ENCODE measurements at regions not wholly inside any gene's neighbourhood (a gene's known extent, or its start where the extent isn't known, plus 50 kb on each side); places are given as distances from the start of the nearest gene placed in this dataset.

DNA sequence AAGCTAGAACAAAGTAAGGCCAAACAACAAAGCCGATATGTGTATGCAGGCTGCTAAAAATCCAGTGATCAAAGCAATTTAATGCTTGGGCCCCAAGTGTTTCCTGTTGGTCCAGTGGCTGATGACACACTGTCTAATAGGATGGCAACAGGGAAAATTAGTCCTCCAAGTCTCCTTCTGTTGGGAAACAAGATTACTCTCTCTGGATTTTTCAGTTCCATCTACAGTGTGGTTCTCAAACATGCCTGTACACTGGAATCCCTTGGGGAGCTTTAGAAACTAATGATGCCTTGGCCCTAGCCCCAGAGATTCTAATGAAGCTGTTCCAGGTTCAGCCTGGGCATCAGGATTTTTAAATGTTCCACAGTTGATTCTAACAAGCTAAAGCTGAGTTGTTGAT is 198.7 kb downstream of the AHR start:
- Histone ChIP-seq H3K27ac (no peak overlapping the region), H3K4me1 (no peaks in the 10 kb centered on the region), H3K79me2 (no peaks in the 10 kb centered on the region), H2AFZ (no peak overlapping the region), H3K4me2 (ENCODE audit: low read length) (no peak overlapping the region), H3K4me3 (ENCODE audit: low read depth, low read length) (no peak overlapping the region), H3K9me3 (ENCODE audit: control insufficient read depth, low read length) (no peaks in the 10 kb centered on the region), H3K9ac (no peak overlapping the region), H3K36me3 (ENCODE audit: control insufficient read depth, insufficient read depth, low read length) (no peaks in the 10 kb centered on the region), H3K27me3 (ENCODE audit: control insufficient read depth, insufficient read depth, low read length) (no peaks in the 10 kb centered on the region)
- TF ChIP-seq, protein P1, sequence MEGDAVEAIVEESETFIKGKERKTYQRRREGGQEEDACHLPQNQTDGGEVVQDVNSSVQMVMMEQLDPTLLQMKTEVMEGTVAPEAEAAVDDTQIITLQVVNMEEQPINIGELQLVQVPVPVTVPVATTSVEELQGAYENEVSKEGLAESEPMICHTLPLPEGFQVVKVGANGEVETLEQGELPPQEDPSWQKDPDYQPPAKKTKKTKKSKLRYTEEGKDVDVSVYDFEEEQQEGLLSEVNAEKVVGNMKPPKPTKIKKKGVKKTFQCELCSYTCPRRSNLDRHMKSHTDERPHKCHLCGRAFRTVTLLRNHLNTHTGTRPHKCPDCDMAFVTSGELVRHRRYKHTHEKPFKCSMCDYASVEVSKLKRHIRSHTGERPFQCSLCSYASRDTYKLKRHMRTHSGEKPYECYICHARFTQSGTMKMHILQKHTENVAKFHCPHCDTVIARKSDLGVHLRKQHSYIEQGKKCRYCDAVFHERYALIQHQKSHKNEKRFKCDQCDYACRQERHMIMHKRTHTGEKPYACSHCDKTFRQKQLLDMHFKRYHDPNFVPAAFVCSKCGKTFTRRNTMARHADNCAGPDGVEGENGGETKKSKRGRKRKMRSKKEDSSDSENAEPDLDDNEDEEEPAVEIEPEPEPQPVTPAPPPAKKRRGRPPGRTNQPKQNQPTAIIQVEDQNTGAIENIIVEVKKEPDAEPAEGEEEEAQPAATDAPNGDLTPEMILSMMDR (IDR thresholded peaks at IDR 0.05): no peak

DNA sequence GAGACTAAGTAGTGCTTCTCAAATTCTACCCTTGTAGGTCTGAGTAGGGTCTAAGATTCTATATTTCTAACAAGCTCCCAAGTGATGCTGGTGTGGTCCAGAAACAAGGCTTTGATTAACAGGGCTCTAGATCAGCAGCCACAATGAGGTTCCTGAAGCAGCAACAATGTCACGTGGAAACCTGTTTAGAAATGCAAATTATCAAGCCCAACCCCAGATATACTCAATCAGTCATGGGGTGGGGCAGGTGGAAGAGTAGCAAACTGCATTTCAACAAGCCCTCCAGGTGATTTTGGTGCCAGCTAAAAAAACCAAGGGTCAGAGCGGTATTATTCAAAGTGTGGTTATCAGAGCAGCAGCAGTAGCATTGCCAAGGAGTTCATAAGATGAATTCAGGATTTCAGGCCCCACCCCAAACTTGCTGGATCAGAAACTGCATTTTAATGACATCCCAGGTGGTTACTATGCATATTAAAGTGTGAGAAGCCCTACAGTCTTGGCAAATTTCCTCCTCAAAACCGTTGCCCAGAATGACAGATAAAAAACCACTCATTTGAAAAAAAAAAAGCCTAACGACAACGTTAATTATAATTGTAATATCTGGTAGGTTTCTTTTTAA is 199.2 kb downstream of the AHR start:
- no peak overlapping the region for H3K4me2 ChIP-seq (ENCODE audit: low read length)
- no peak overlapping the region for H3K9ac ChIP-seq
- H3K27me3 ChIP-seq (ENCODE audit: control insufficient read depth, insufficient read depth, low read length): no peaks in the 10 kb centered on the region
- TF ChIP-seq, protein P1 (IDR thresholded peaks at IDR 0.05): no peak
- no peaks in the 10 kb centered on the region for H3K36me3 ChIP-seq (ENCODE audit: control insufficient read depth, insufficient read depth, low read length)
- H3K79me2 ChIP-seq: no peaks in the 10 kb centered on the region
- no peak overlapping the region for H3K27ac ChIP-seq
- H2AFZ ChIP-seq: no peak overlapping the region
- H3K4me1 ChIP-seq: no peaks in the 10 kb centered on the region
- no peaks in the 10 kb centered on the region for H3K9me3 ChIP-seq (ENCODE audit: control insufficient read depth, low read length)
- H3K4me3 ChIP-seq (ENCODE audit: low read depth, low read length): no peak overlapping the region

DNA sequence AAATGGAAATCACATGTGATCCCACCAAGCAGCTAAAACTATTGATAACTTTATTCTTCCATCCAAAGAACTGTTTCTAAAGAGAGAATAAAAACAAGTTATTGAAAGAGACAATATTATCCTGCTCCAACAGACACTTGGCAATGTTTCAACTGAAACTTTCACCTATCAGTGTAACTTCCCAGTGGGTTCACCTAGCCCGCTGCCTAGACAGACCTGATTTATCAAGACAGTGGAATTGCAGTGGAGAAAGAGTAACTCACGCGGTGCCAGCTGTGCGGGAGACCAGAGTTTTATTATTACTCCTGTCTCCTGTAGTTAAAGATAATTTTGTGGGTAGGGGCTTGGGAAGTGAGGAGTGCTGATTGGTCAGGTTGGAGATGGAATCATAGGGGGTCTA is 199.8 kb downstream of the AHR start:
- Histone ChIP-seq H3K79me2 (no peaks in the 10 kb centered on the region), H3K36me3 (ENCODE audit: control insufficient read depth, insufficient read depth, low read length) (no peaks in the 10 kb centered on the region), H3K27ac (no peak overlapping the region), H2AFZ (no peak overlapping the region), H3K4me3 (ENCODE audit: low read depth, low read length) (no peak overlapping the region), H3K4me2 (ENCODE audit: low read length) (no peak overlapping the region), H3K9me3 (ENCODE audit: control insufficient read depth, low read length) (no peaks in the 10 kb centered on the region), H3K4me1 (no peaks in the 10 kb centered on the region), H3K27me3 (ENCODE audit: control insufficient read depth, insufficient read depth, low read length) (no peaks in the 10 kb centered on the region), H3K9ac (no peak overlapping the region)
- TF ChIP-seq, protein P1 (IDR thresholded peaks at IDR 0.05): no peak

DNA sequence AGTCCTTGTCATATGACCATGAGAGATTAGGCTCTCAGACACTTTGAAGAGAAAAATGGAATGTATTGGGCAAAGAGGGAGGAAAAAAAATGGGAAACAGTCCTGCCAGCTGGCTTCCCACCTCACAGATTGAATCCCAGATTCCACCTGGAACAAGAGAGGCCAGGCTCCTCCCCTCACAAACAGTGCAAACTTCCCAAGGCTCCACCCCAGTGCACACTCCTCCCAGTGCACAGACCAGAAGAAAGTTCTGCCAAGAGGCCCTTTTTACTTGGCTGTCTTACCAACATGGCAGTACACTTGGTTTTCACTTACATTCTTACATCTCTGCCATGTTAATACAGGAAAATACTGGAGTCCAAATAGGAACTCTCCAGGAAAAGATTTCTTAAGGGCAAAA is 202.3 kb downstream of the AHR start:
- H3K4me3 ChIP-seq (ENCODE audit: low read depth, low read length): no peak overlapping the region
- no peak overlapping the region for H3K27ac ChIP-seq
- H3K36me3 ChIP-seq (ENCODE audit: control insufficient read depth, insufficient read depth, low read length): no peaks in the 10 kb centered on the region
- no peaks in the 10 kb centered on the region for H3K4me1 ChIP-seq
- H3K4me2 ChIP-seq (ENCODE audit: low read length): no peak overlapping the region
- H3K79me2 ChIP-seq: no peaks in the 10 kb centered on the region
- no peaks in the 10 kb centered on the region for H3K27me3 ChIP-seq (ENCODE audit: control insufficient read depth, insufficient read depth, low read length)
- H2AFZ ChIP-seq: no peak overlapping the region
- no peaks in the 10 kb centered on the region for H3K9me3 ChIP-seq (ENCODE audit: control insufficient read depth, low read length)
- H3K9ac ChIP-seq: no peak overlapping the region
- TF ChIP-seq, protein P1 (IDR thresholded peaks at IDR 0.05): no peak
